GM20431 (cell line): ENCODE measurements at regions not wholly inside any gene's neighbourhood (a gene's known extent, or its start where the extent isn't known, plus 50 kb on each side); places are given as distances from the start of the nearest gene placed in this dataset.

Experiments
- in situ Hi-C: fragments of 300-500 bp; cut with MseI, MboI; formaldehyde crosslinking; loops from one replicate; pipeline ENCODE4 v1.15.0; 2020; ENCODE audit warnings: low sequenced_read_pairs; ENCODE audit not compliant: unreplicated experiment

DNA sequence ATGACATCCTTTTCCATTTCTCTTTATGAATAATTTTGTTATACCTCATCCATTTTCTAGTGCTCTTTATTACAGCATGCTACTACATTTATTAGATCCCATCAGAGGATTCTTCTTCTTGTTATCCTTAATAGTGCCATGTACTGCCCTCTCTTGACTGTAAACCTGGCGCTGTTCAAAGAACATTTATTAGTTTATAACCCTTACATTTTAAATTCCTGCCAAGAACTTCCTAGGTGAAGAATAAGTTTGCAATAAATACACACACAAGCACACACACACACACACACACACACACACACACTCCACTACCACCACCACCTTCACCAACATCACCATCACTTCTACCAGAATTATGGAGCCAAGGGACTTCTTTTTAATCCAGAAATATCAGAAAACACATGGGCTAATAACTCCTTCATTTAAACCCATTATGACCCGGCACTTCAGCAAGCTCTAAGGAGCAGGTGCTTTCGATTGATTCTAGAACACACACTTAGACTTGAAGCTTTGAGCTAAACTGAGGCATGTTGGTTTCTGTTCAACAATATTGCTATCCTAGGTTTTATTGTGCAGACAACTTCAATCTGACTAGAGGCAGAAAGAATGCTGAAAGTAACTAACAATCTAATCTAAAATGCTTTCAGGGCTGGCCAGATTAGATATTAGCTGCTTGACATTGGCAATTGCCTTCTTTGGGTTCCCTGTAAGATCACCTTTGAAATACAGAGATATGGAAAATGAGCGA lies 556.8 kb downstream of the LMO4 start:
- in situ Hi-C loops = no loop called here

DNA sequence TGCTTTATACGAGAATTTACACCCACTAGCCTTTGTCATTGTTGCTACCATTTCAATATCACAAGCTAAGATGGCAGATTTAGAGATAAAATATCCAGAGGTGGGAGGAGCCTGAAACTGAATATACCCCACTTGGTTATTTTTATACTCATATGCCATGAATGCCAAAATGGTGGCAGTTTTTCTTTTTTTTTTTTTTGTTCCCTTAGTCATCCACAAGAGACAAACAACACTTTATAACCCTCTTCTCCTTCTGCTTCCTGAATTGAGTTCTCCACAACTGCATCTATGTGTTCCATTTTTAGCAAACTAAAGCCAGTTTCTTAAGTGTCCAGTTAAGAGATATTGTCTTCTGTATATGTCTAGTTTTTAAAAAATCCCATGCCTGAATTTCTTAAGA lies 558.4 kb downstream of the LMO4 start:
- in situ Hi-C loops = no loop called here

GRCh38 chr1:87888446-87888845 lies 559.8 kb downstream of the LMO4 start:
- in situ Hi-C loops = no loop called here

GRCh38 chr1:87894062-87894461 lies 565.4 kb downstream of the LMO4 start:
- in situ Hi-C loops = no loop called here

- in situ Hi-C loops = no loop called here
Measured at GRCh38 chr1:87897481-87897880, 568.8 kb downstream of the LMO4 start.

DNA sequence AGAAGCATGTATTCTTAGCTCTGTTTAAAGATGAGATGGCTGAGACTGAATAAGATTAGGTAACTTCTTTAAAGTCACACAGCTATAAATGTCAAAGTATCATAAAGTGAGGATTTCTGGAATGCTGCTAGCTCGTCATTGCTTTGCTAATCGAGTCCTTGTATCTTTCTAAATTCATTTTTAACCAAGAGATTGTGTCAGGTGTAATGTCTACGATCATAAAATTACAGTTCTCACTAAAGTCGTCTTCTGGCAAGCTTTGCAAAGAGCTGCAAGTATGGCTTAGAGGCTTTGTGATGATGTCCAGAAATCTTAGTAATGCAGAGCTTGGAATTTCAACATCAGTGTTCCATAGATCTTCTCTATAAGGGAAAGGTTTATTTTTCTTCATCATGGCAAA lies 569.8 kb downstream of the LMO4 start:
- in situ Hi-C loops = no loop called here

DNA sequence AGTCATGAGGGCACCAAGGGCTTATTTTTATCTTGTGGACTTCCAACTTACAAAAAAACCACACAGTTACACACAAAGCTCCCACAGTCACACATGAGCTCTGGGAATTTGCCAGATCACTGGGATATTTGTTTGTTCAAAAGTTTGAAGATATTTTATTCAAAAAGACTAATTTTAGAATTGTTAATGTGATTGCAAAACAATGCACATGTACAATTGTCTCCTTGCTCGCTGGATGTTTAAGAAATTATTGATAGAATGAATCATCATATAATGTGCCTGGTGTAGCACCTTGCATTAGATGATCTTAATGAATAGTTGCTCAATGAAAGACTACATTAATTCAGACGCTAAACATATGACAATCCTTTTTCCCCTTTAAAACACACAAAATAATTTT lies 570.3 kb downstream of the LMO4 start:
- in situ Hi-C loops = no loop called here

- in situ Hi-C loops = no loop called here
Measured at GRCh38 chr1:87899746-87900145, 571.1 kb downstream of the LMO4 start.

DNA sequence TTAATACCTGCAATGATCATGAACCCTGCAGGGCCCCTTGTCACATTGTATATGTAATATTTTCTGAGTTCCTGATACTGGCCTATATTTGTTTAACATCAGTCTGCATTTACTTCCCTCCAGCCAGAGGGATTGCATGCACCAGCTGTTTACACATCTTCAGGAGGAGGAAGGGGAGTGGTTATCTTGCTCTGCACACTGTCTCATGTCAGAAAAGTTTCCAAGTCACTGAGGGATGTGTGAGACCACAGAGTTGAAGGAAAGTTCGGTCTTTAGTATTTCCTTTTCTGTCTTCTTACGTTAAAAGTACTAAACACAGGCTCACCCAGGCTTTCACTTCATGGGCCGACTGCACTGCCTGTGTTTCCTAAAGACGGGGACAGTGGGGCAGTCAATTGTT lies 574.1 kb downstream of the LMO4 start:
- in situ Hi-C loops = no loop called here

GRCh38 chr1:87903242-87903641 lies 574.6 kb downstream of the LMO4 start:
- in situ Hi-C loops = no loop called here

DNA sequence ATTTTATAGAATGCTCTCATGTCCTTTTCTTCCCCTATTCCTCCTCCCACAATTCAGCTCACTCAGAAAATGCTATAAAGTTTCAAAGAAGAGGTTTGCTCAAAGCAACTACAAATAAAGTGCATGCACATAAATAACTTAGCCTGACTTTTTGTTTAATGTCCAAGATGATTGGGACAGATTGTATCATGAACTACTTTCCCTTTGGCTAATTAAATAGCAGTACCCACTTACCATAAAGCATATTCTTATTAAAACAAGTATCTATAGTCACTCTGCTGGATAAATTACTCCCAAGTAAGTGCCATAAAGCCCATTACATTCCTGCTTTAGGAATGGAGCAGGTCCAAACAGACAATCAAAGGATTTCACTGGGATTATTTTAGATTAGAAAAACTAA lies 576.0 kb downstream of the LMO4 start:
- in situ Hi-C loops = no loop called here

- in situ Hi-C loops = no loop called here
Measured at GRCh38 chr1:87905651-87906050, 577.0 kb downstream of the LMO4 start.

DNA sequence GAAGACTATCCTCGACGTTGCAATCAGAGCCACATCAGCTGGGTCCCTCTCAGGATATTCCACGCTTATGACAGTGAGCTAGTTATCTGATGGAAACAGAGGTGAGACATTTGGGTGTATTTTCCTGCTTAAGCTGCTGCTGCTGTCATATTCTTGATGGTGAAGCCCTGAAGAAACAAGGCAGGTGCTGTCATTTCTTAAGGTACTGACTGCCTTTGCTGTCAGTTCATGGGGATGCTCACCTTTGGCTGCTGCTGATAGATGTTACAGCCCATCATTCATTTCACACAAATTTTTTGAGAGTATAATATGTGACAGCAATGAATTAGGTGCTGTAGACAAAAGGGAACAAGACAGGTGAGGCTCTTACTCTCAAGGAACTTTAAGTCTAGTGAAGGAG lies 577.4 kb downstream of the LMO4 start:
- in situ Hi-C loops = no loop called here

DNA sequence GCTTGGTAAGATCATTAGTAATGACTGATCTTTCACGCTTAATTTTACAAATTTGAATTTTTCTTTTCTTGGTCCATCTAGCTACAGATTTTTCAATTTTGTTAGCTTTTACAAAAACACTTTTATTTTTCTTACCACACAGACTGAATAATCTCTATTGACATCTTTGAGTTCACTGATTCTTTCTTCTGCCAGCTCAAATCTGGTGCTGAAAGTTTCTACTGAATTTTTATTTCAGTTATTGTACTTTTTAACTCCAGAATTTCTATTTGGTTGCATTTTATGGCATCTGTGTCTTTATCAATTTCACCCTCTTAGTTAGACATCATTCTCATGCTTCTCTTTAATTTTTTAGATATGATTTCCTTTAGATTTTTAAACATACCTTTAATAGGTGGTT lies 584.7 kb downstream of the LMO4 start:
- in situ Hi-C loops = no loop called here

DNA sequence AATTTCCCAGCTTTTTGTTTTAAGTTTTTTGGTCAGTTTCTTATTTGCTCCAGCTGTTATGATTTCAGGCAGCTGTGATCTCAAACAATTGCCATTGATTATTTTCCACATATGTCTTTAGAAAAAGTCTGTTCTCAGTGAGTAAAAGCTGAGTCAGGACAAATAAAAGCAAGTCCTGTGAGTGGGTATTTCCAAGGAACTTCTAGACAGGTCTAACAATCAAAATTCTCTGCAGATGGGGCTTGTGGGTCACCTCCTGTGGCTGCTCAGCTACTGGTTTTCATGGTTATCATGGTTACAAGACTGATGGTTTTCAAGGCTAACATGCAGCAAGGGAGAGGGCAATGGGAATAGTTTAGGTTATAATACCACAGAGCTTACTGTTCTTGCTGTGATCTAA lies 585.7 kb downstream of the LMO4 start:
- in situ Hi-C loops = no loop called here

DNA sequence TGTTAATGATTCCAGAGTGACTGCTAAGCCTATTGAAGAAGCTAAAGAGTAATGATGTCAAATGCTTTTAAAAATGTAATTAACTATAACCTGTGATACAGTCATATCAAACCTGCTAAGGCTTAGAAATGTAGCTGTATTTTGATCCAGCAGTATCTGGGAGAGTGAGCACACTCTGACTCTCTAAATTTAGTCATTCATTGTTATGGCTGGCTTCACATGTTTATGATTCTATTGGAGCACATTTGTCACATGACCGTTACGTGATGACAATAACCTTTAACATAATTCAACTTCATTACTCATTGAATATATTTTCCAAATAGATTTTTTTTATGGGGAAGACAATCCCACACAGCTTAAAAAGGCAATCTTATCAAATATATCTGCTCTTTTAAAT lies 587.1 kb downstream of the LMO4 start:
- in situ Hi-C loops = no loop called here

DNA sequence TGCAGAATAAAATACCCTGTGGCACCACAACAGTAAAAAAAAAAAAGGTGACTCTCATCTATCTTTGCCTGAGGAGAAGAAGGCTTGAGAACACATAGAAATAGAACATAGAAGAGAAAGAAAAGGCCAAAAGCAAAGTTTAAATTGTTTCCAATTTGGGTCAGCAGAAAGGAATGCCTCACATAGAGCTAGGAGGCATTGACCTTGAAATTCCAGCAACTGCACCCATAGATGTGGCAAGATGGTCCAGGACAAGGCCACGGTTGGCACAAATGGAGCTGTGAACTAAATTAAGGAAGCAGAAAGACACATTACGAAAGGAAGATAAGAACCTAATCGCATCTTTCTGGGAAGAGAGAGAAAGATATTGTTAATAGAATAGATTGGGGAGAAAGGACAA lies 588.3 kb downstream of the LMO4 start:
- in situ Hi-C loops = no loop called here

GRCh38 chr1:87918398-87918797 lies 589.7 kb downstream of the LMO4 start:
- in situ Hi-C loops = no loop called here

DNA sequence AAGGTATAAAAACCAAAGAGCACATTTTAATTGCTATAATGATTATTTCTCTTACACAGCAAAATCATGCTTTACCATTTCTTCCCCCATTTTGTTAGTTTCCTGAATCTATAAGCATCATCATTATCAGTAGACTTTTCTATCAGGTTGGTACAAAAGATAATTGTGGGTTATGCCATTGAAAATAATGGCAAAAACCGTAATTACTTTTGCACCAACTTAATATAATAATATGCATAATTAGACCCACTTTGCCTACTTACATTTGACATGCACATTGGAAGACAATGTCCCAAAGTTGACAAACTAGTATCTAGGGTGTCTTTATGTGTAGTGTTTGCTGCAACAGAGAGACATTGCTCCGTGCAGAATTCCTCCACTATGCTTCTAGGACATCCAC lies 594.2 kb downstream of the LMO4 start:
- in situ Hi-C loops = no loop called here

DNA sequence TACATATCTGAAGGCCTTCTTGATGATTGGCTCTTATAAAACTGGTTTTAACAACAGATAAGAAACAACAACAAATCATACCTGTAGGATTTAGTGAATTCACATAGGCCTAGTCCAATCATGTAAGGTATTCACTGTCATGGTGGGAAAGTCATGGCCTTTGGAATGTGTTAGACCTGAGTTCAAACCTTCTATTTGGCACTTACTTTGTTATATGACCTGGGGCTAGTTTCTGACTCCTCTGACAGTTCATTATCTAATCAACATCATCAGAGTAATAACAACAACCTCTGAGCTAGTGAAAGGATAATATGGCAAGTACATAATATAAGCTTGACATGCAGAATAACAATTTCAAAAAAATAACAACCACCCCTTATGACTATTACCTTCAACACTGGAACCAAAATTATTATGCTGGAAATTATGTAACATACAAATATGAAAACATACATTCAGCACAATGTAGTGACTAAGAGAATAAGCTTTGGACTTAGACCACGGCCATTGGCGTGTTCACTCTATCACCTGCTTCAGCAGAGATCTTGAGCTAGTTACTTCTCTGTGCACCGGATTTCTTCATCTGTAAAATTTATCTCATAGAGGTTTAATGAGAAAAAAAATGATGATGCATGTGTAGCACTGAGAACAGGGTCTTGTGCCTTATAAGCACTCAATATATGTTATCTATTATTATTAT lies 597.6 kb downstream of the LMO4 start:
- in situ Hi-C loops = no loop called here

- in situ Hi-C loops = no loop called here
Measured at GRCh38 chr1:87926921-87927320, 598.2 kb downstream of the LMO4 start.
